Inflammatory macrophage (primary cell): ENCODE measurements at regions not wholly inside any gene's neighbourhood (a gene's known extent, or its start where the extent isn't known, plus 50 kb on each side); places are given as distances from the start of the nearest gene placed in this dataset.

ENCODE experiments used
- DNase-seq, 2 donors: peaks; one replicate each; pipeline ENCODE4 v3.0.0-alpha.2; 2020 to 2022

- no peak for DNase-seq
Measured at GRCh38 chr1:5312862-5313261, 658.5 kb downstream of the AJAP1 start.

GRCh38 chr1:5312293-5312674, 657.9 kb downstream of the AJAP1 start:
- no peak for DNase-seq

- no peak for DNase-seq
Measured at GRCh38 chr1:5311634-5312292, 657.4 kb downstream of the AJAP1 start.

- no peak for DNase-seq
Measured at GRCh38 chr1:5311147-5311546, 656.7 kb downstream of the AJAP1 start.

DNA sequence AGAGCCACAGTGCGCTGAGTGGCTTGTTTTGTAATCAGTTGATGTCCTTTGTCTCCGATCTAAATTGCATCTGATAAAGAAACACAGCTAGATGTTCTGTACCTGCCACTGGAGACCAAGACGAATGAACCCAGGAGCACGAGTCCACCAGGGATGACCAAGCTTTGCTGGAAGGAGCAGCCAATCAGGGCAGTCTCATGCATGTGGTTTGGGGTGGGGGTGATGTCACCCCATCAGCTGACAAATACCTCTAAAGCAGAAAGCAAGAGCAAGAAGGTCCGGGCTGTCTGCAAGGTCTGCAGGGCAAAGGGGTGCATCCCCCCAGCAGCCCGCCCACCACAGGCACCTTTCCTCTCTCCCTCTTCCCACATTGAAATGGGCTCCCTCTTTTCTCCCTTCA, 653.8 kb downstream of the AJAP1 start:
- no peak for DNase-seq

DNA sequence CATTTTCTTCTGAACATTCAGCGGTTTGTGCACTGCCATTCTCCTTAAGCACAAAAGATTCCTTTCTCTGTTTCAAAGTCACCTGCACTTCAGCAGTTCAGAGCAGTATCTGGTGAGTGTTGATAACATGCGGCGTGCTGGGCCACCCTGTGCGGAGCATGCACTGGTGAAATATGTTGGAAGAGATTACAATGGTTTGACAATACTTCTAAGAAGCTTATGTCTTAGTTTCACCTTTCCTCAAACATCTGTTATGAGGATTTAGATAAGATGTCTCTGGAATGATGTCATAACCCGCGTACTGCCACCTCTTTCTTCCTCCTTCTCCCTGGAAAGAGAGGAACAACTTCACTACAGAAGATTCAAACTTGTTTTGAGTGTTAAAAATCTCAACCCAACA, 650.3 kb downstream of the AJAP1 start:
- no peak for DNase-seq

GRCh38 chr1:5298376-5298775, 644.0 kb downstream of the AJAP1 start:
- no peak for DNase-seq

DNA sequence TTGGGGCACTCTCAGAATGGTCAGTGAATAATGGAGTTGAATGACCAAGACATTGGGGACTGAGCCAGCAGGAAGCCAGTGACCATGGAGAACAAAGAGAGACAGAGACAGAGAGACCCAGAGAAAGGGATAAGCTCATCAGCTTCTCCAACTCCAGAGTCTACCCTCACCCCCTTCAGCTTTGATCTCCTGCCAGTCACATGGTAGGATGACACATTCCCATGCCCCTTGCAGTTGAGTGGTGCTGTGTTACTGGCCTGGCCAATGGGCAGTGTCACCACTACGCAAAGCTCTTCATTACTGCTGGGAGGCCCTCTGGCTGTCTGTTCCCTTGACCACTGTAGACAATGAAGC, 643.5 kb downstream of the AJAP1 start:
- no peak for DNase-seq

DNA sequence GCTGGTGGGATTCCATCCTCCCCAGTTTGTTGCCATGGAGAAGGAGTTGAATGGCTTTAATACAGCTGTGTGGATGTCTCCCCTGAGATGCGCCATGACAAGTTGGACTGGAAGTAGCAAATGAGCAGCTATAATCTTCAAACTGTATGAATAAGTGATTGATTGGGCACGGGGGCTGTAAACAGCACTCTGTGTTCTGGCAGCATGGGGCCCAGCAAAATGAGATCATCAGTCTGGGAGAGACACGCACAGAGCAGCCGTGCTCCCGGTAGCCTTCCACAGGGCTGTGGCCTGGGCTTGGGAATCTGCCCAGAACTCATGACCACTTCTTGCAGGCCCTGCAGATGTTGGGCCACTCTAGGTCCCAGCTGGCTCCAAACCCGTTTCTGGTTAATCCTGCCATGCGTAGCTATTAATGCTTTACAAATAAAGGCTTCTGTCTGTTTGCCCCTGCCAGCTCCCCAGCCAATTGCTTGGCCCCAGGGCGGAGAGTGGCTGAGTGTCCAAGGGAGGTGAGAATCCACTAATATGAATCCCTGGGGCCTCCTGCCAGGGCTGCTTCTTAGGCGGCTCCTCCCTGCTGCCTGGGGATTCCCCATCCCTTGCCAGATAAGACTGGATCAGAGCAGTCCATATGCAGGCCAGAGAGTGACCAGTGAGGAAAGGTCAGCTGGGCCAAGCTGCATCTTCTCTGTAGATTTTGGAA, 642.9 kb downstream of the AJAP1 start:
- DNase-seq: no peak

- DNase-seq: no peak
Measured at GRCh38 chr1:5296557-5297179, 642.3 kb downstream of the AJAP1 start.

GRCh38 chr1:5296095-5296494, 641.7 kb downstream of the AJAP1 start:
- no peak for DNase-seq

DNA sequence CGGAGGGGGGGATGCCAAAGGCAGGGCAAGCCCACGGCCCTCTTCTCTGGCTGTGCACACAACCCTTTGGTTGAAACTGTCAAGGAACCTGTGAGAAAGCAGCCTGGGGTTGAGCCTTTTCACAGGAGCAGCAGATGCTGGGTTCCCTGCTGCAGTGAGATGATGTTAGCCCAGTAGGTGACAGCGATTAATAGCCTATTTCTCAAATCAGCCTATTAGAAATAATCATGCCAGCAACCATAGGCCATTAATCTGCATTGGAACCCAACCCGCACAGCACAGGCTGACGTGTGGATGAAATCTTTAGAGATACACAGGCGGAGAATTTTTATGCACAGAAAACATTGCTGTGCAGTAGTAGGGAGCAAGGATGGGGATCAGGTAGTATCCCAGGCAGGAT, 637.5 kb downstream of the AJAP1 start:
- no peak for DNase-seq

DNA sequence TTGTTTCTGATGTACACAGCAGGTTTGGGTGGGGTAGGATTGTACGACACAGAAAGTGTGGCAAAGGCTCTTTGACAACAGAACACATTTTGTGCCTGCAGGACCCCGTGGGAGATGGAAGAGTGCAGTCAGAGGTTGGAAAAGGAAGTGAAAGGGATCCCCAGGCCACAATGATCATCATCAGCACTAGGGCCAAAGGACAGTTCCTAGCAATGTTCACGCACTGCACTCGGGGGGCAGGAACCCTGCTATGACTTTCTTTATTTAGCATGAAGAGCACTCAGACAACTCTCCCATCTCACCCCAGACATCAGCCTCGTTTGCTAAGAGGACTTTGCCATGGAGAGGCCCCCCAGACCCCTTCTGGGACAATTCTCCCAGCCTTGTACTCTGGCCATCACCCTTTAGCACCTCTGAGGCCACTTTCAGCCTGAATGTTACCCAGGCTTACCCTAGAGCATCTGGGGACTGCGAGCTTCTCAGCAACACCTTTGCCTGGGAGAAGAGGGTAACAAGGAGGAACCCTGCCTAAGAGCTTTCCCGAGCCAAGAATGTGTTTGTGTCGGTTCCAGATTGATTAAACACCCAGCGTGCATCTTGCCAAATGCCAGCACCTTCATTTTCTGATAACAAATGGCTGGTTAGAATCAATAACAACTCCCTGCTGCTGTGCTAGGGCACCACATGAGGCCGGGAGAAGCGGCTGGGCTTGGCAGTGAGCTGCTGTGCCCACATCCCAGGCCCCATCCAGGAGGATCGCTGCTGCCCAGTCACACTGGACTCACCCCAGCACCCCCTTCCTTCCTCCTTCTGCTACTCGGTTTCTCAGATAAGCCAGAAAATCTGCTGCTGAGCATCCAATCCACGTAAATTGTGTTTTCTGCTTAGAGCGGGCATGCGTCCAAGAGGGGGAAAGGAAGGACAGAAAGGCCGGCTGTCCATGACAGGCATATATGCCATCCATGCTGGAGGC, 633.1 kb downstream of the AJAP1 start:
- no peak for DNase-seq

DNA sequence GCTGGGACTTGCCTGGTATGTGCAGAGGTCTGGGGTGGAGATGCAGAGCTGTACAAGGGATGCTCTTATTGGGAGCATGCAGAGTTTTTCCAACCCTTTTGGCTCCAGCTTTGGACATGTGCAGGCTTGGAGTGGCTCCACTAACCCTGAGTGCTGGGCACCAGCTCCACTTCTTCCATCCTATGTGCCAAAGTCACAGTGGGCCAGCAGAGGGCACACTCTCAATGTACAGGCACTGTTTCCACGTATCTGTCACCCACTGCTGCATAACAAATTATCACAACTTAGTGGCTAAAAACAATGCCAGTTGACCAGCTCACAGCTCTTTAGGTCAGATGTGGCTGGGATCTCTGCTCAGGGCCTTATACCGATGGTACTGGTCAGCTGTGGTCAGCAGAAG, 631.8 kb downstream of the AJAP1 start:
- DNase-seq: peak in 1 of 2 donors; percentile 4

- no peak for DNase-seq
Measured at GRCh38 chr1:5274527-5274926, 620.1 kb downstream of the AJAP1 start.

GRCh38 chr1:5273280-5274003, 619.0 kb downstream of the AJAP1 start:
- DNase-seq: no peak

GRCh38 chr1:5272325-5272724, 617.9 kb downstream of the AJAP1 start:
- no peak for DNase-seq

- DNase-seq: no peak
Measured at GRCh38 chr1:5271264-5271663, 616.9 kb downstream of the AJAP1 start.

DNA sequence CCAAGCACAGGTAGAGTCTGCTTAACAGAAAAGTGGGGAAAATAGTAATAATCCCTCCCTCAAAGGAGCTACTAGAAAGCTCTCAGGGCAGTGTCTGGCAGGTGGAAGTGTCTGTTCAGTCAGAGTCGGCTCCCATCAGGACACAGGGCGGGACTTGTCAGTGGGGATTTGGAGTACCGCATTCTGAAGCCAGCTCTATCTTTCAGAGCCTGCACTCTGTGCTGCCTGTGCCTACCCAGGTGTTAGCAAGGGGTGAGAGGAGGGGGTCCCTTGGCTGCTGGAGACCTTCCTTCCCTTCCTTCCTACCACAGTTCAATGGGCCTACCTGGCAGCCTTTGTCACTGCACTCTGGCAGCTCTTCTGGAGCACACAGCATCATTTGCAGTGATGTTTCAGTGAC, 615.5 kb downstream of the AJAP1 start:
- DNase-seq: no peak

DNA sequence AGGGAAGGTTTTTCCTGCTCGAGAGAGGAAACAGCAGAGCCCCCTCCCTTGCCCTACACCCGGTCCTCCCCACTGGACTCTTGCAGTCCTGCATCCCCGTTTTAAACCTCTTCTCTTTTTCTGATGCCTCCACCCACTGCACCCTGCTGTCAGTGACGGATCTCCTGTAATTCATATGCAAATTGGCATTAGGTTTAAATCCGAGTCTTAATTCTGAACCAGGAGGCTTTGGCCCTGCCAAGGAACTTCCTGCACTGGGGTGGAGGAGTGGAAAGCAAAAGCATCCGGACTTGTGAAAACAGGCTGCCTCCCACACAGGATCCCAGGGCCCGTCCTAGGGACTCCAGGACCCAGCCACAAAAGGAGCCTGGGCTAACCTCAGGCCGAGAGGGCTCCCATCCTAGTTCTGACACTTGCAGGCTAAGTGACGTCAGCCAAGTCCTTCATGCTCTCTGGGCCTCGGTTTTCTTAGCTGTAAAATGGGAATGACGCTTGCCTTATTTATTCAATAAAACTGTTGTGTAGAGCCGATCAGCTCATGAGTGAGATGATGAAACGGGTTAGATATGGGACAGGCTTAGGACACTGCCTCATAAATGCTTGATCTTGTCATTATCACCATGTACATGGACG, 613.3 kb downstream of the AJAP1 start:
- DNase-seq: no peak

DNA sequence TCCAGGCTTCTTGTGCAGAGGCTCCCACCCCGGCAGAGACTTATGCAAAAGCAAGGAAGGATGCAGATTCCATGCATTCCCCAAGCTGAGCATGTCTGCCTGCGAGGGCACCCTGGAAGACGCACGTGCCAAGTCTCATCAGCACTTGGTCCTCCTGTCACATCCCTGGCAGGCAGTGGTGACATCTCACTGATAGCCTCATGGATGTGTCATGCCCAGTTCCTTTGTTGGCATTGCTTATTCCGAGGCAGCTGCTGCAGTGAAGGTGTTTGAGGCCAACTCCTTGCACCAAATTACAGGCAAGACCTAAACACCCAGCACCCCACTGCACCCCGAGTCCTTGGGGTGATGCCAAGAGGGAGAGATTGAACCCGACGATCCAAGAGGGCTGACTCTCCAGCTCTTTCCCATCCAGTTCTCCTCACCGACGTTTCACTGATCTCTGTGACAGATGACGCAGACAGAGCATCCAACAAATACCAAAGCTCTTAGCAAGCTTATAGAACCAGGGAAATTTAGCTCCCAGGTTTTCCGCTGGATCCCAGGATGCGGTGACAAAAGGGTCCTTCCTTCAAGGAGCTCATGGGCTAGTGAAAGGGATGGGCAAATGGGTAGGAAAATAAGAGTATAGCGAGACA, 611.1 kb downstream of the AJAP1 start:
- no peak for DNase-seq
